HCT116 (cell line): ENCODE measurements at regions not wholly inside any gene's neighbourhood (a gene's known extent, or its start where the extent isn't known, plus 50 kb on each side); places are given as distances from the start of the nearest gene placed in this dataset.

Experiments used
- ATAC-seq: fragments of 200-7000 bp; cut with Tn5 transposase; 2 replicates; pipeline ENCODE4 v1.9.1; 2020; ENCODE audit warnings: mild to moderate bottlenecking, moderate library complexity
- BruUV-seq: library from RNA; stranded (reverse); fragments of 400-500 nt; replicated peaks from 2 replicates; lab custom pipeline; 2021; lab: Mats Ljungman, UMichigan
- CTCF ChIA-PET: fragments of 300-600 bp; sonication (Branson Sonifier 250); formaldehyde crosslinking; loops from one replicate; lab custom pipeline; 2021; ENCODE audit warnings: antibody characterized with exemption; lab: Charles Lee
- POLR2A ChIA-PET: fragments of 300-600, 350-600 bp; sonication (Branson Sonifier 250); formaldehyde crosslinking; loops from one replicate; lab custom pipeline; 2021; ENCODE audit warnings: antibody characterized with exemption; lab: Charles Lee
- RAD21 ChIA-PET, 2 experiments: fragments of 300-600 bp; sonication (Branson Sonifier 250); formaldehyde crosslinking; loops; one replicate each; lab custom pipeline; 2023; ENCODE audit warnings: low total read pairs in 2 of 2; ENCODE audit not compliant: uncharacterized antibody in 2 of 2, unreplicated experiment in 2 of 2, low non-redundant PET in 1 of 2; lab: Charles Lee
- DNase-seq: peaks from one replicate; pipeline ENCODE4 v3.0.0-alpha.2; 2010; ENCODE audit warnings: low read depth, low spot score
- H2AFZ ChIP-seq: fragments of 200-600 bp; shearing (Covaris generic), sonication (generic); 2 replicates; pipeline ENCODE4 v1.6.1; 2017; ENCODE audit warnings: low read depth, mixed run types, mixed read lengths, antibody characterized with exemption, low read length; ENCODE audit not compliant: poor library complexity, severe bottlenecking
- H3K27ac ChIP-seq: 2 replicates; pipeline ENCODE4 v1.5.1; 2012; ENCODE audit warnings: low read depth, low read length
- H3K27me3 ChIP-seq: fragments of 200-600 bp; sonication (generic); 2 replicates; pipeline ENCODE4 v1.6.1; 2016; ENCODE audit warnings: mixed run types, low read length, mixed read lengths; ENCODE audit not compliant: insufficient read depth
- H3K36me3 ChIP-seq, 2 experiments: fragments of 200-500 bp in 1 of 2; fragments of 200-600 bp in 1 of 2; sonication (Bioruptor generic) in 1 of 2; sonication (generic) in 1 of 2; 2 replicates each; pipeline versions ENCODE4 v1.5.1 to v1.6.1; 2014 to 2016; ENCODE audit warnings: low read length in 2 of 2, inconsistent platforms in 1 of 2, mixed read lengths in 1 of 2, mixed run types in 1 of 2; ENCODE audit not compliant: insufficient read depth in 2 of 2, control insufficient read depth in 1 of 2
- H3K4me1 ChIP-seq, 2 experiments: fragments of 200-600 bp in 1 of 2; sonication (generic) in 1 of 2; 2 replicates each; pipeline versions ENCODE4 v1.5.1 to v1.6.1; 2012 to 2017; ENCODE audit warnings: low read length in 2 of 2, inconsistent platforms in 1 of 2, mild to moderate bottlenecking in 1 of 2, mixed read lengths in 1 of 2, mixed run types in 1 of 2, moderate library complexity in 1 of 2; ENCODE audit not compliant: insufficient read depth in 2 of 2, control insufficient read depth in 1 of 2
- H3K4me2 ChIP-seq: fragments of 200-600 bp; sonication (generic); 2 replicates; pipeline ENCODE4 v1.6.1; 2017; ENCODE audit warnings: mixed run types, low read length, mixed read lengths
- H3K4me3 ChIP-seq, 2 experiments: fragments of 200-600 bp in 1 of 2; sonication (generic) in 1 of 2; replicated peaks in 1 of 2; 2 replicates each; pipeline ENCODE4 v1.5.1; 2011 to 2016; ENCODE audit warnings: low read length in 2 of 2, control low read depth in 1 of 2, low read depth in 1 of 2, mild to moderate bottlenecking in 1 of 2, mixed read lengths in 1 of 2, mixed run types in 1 of 2
- H3K79me2 ChIP-seq: fragments of 200-600 bp; sonication (generic); 2 replicates; pipeline ENCODE4 v1.6.1; 2017; ENCODE audit warnings: mild to moderate bottlenecking, mixed run types, low read length, moderate library complexity, mixed read lengths; ENCODE audit not compliant: insufficient read depth
- H3K9ac ChIP-seq: fragments of 200-600 bp; sonication (generic); 2 replicates; pipeline ENCODE4 v1.6.1; 2016; ENCODE audit warnings: low read length, mixed read lengths
- H3K9me2 ChIP-seq: fragments of 200-600 bp; sonication (generic), shearing (Covaris generic); 2 replicates; pipeline ENCODE4 v1.6.1; 2017; ENCODE audit warnings: mixed run types, mild to moderate bottlenecking, moderate library complexity; ENCODE audit not compliant: insufficient read depth
- H3K9me3 ChIP-seq, 2 experiments: fragments of 200-500 bp in 1 of 2; fragments of 200-600 bp in 1 of 2; sonication (Bioruptor generic) in 1 of 2; sonication (generic) in 1 of 2; 2 replicates each; pipeline ENCODE4 v1.6.1; 2014 to 2017; ENCODE audit warnings: low read length in 2 of 2, mixed read lengths in 2 of 2, inconsistent platforms in 1 of 2, low read depth in 1 of 2, mild to moderate bottlenecking in 1 of 2, mixed run types in 1 of 2, moderate library complexity in 1 of 2; ENCODE audit not compliant: control insufficient read depth in 1 of 2, insufficient read depth in 1 of 2
- H4K20me1 ChIP-seq: fragments of 200-600 bp; sonication (generic), shearing (Covaris generic); 2 replicates; pipeline ENCODE4 v1.6.1; 2017; ENCODE audit warnings: mixed run types, mild to moderate bottlenecking, moderate library complexity; ENCODE audit not compliant: insufficient read depth
- CBX3 ChIP-seq: IDR thresholded peaks from 2 replicates; pipeline ENCODE4 v1.6.1; 2012; ENCODE audit warnings: low read depth
- EGR1 ChIP-seq: IDR thresholded peaks from 2 replicates; pipeline ENCODE4 v1.6.1; 2012; ENCODE audit warnings: low read depth
- ELF1 ChIP-seq: IDR thresholded peaks from 2 replicates; pipeline ENCODE4 v1.6.1; 2012; ENCODE audit warnings: low read depth, borderline replicate concordance
- EZH2phosphoT487 ChIP-seq: fragments of 200-600 bp; IDR thresholded peaks from 2 replicates; pipeline ENCODE4 v1.6.1; 2018; ENCODE audit warnings: antibody characterized with exemption, borderline replicate concordance
- FOSL1 ChIP-seq: IDR thresholded peaks from 2 replicates; pipeline ENCODE4 v1.6.1; 2012; ENCODE audit warnings: low read depth
- POLR2A ChIP-seq: IDR thresholded peaks from 2 replicates; pipeline ENCODE4 v1.7.0; 2011; ENCODE audit warnings: borderline replicate concordance; ENCODE audit not compliant: insufficient read depth, insufficient read length; ENCODE audit errors: extremely low read depth
- POLR2AphosphoS5 ChIP-seq: IDR thresholded peaks from 2 replicates; pipeline ENCODE4 v1.6.1; 2011; ENCODE audit warnings: mild to moderate bottlenecking, low read depth, low read length, moderate library complexity
- RAD21 ChIP-seq: IDR thresholded peaks from 2 replicates; pipeline ENCODE4 v1.6.1; 2012; ENCODE audit warnings: low read depth, mild to moderate bottlenecking
- SP1 ChIP-seq: IDR thresholded peaks from 2 replicates; pipeline ENCODE4 v1.6.1; 2012; ENCODE audit warnings: low read depth
- SRF ChIP-seq: IDR thresholded peaks from 2 replicates; pipeline ENCODE4 v1.6.1; 2012; ENCODE audit warnings: low read depth
- TCF7L2 ChIP-seq: IDR thresholded peaks from 2 replicates; pipeline ENCODE4 v1.7.0; 2011; ENCODE audit warnings: borderline replicate concordance, inconsistent platforms; ENCODE audit not compliant: insufficient read depth, insufficient read length; ENCODE audit errors: extremely low read depth
- YY1 ChIP-seq: IDR thresholded peaks from 2 replicates; pipeline ENCODE4 v1.6.1; 2011; ENCODE audit warnings: low read length, low read depth, moderate library complexity, mild to moderate bottlenecking; ENCODE audit not compliant: insufficient replicate concordance; ENCODE audit errors: extremely low read depth
- ZFX ChIP-seq: fragments of 450-650 bp; IDR thresholded peaks from 2 replicates; pipeline ENCODE4 v1.6.1; 2017
- intact Hi-C: fragments of 100-400 bp; cut with micrococcal nuclease; formaldehyde crosslinking; loops from 2 replicates; pipeline ENCODE4 v1.10.0; 2022

- Histone ChIP-seq H3K9me2 (no peaks in the 10 kb centered on the region), H3K4me3 (no peak overlapping the region), H3K9ac (no peak overlapping the region), H3K79me2 (no peaks in the 10 kb centered on the region), H2AFZ (no peak overlapping the region), H4K20me1 (no peaks in the 10 kb centered on the region), H3K27ac (no peak overlapping the region), H3K27me3 (no peaks in the 10 kb centered on the region), H3K4me1 (peaks cover 6 to 28% of the 10 kb centered on the region in 2 experiments; a peak in 2 of 4 replicates), H3K4me2 (no peak overlapping the region), H3K9me3 (no peaks in the 10 kb centered on the region), H3K36me3 (no peaks in the 10 kb centered on the region)
- intact Hi-C loops, result no loop called here
- CTCF ChIA-PET, result no interaction called here
- DNase-seq (no peak), ATAC-seq (peak; percentile 30; the same call in 1 of the 2 replicates)
- no peak for TF ChIP-seq YY1
- BruUV-seq, result no TSS peak
- POLR2A ChIA-PET, result interaction anchor here (0.6 to 1.3 kb wide), 2 partner anchors 13 to 52 kb away, joined by 3 to 5 read pairs; no protein-coding TSS in a partner anchor
- RAD21 ChIA-PET, result no interaction called here
Observed at GRCh38 chr2:64787019-64787365, 133.3 kb upstream of the SERTAD2 start.

GRCh38 chr2:64787698-64788097, 134.0 kb upstream of the SERTAD2 start:
- Histone ChIP-seq H3K27ac (no peak overlapping the region), H3K4me2 (no peak overlapping the region)
- ATAC-seq, result peak; percentile 51; the same call in 1 of the 2 replicates
- POLR2A ChIA-PET, result interaction anchor here (0.6 to 1.3 kb wide), 2 partner anchors 12 to 51 kb away, joined by 3 to 5 read pairs; no protein-coding TSS in a partner anchor
- TF ChIP-seq ELF1, result no peak
- TF ChIP-seq CBX3, result no peak
- no peak for TF ChIP-seq POLR2A
- TF ChIP-seq SP1, result no peak
- no peak for TF ChIP-seq YY1
- TF ChIP-seq ZFX, result no peak
- TF ChIP-seq POLR2AphosphoS5, result no peak
- no peak for TF ChIP-seq EZH2phosphoT487
- no peak for TF ChIP-seq TCF7L2
- TF ChIP-seq EGR1, result no peak
- TF ChIP-seq SRF, result no peak
- TF ChIP-seq RAD21, result no peak
- TF ChIP-seq FOSL1, result no peak
- TF ChIP-seq, all 23 proteins: peak for 0
- no peak overlapping the region for H3K9ac ChIP-seq
- H3K36me3 ChIP-seq, result no peaks in the 10 kb centered on the region
- no peaks in the 10 kb centered on the region for H3K79me2 ChIP-seq
- intact Hi-C loops, result no loop called here
- BruUV-seq, result no TSS peak
- H3K9me3 ChIP-seq, result no peaks in the 10 kb centered on the region
- no peaks in the 10 kb centered on the region for H3K9me2 ChIP-seq
- no peak overlapping the region for H3K4me3 ChIP-seq
- peaks cover 6 to 28% of the 10 kb centered on the region in 2 experiments; a peak in 2 of 4 replicates for H3K4me1 ChIP-seq
- no peaks in the 10 kb centered on the region for H4K20me1 ChIP-seq
- DNase-seq, result no peak
- ChIA-PET RAD21 (no interaction called here), CTCF (no interaction called here)
- H3K27me3 ChIP-seq, result no peaks in the 10 kb centered on the region
- no peak overlapping the region for H2AFZ ChIP-seq
